Endodermal cell (in vitro differentiated cells): ENCODE measurements at regions not wholly inside any gene's neighbourhood (a gene's known extent, or its start where the extent isn't known, plus 50 kb on each side); places are given as distances from the start of the nearest gene placed in this dataset.
A peak's percentile ranks its signal among the peaks of the same experiment; 100 is the strongest.

Source experiments
- DNase-seq: peaks from one replicate; pipeline ENCODE4 v3.0.0-alpha.2; 2017
- H3K27ac ChIP-seq: 2 replicates; pipeline ENCODE4 v1.5.1; 2013; ENCODE audit warnings: mild to moderate bottlenecking, low read depth, low read length, moderate library complexity
- H3K27me3 ChIP-seq: 2 replicates; pipeline ENCODE4 v1.6.1; 2013; ENCODE audit warnings: mild to moderate bottlenecking, low read length, moderate library complexity; ENCODE audit not compliant: insufficient read depth, control insufficient read depth, poor library complexity, severe bottlenecking
- H3K36me3 ChIP-seq: 2 replicates; pipeline ENCODE4 v1.7.0; 2013; ENCODE audit warnings: mild to moderate bottlenecking, low read length, moderate library complexity; ENCODE audit not compliant: control insufficient read depth, insufficient read depth
- H3K4me1 ChIP-seq: one replicate; pipeline ENCODE4 v1.7.0; 2013; ENCODE audit warnings: low read length; ENCODE audit not compliant: control insufficient read depth, insufficient read depth
- H3K4me3 ChIP-seq: 2 replicates; pipeline ENCODE4 v1.5.1; 2013; ENCODE audit warnings: mild to moderate bottlenecking, low read length, moderate library complexity
- H3K9ac ChIP-seq: 2 replicates; pipeline ENCODE4 v1.6.1; 2013; ENCODE audit warnings: mild to moderate bottlenecking, low read length, moderate library complexity; ENCODE audit not compliant: poor library complexity, severe bottlenecking; ENCODE audit errors: extremely low read depth
- H3K9me3 ChIP-seq: 2 replicates; pipeline ENCODE4 v1.6.1; 2013; ENCODE audit warnings: mild to moderate bottlenecking, low read length, moderate library complexity; ENCODE audit not compliant: control insufficient read depth
- H3K27ac Mint-ChIP-seq: 2 replicates; pipeline ENCODE4 v1.8.0; 2020; ENCODE audit warnings: mixed read lengths
- H3K27me3 Mint-ChIP-seq: 2 replicates; pipeline ENCODE4 v1.8.0; 2021; ENCODE audit warnings: mild to moderate bottlenecking, mixed read lengths; ENCODE audit not compliant: insufficient read depth
- H3K36me3 Mint-ChIP-seq: 2 replicates; pipeline ENCODE4 v1.8.0; 2020; ENCODE audit warnings: low read depth, mixed read lengths
- H3K4me1 Mint-ChIP-seq: 2 replicates; pipeline ENCODE4 v1.8.0; 2020; ENCODE audit warnings: mixed read lengths
- H3K4me3 Mint-ChIP-seq: 2 replicates; pipeline ENCODE4 v1.8.0; 2020; ENCODE audit warnings: mild to moderate bottlenecking, moderate library complexity, mixed read lengths
- H3K9me3 Mint-ChIP-seq: 2 replicates; pipeline ENCODE4 v1.8.0; 2020; ENCODE audit warnings: mild to moderate bottlenecking, mixed read lengths
- WGBS, 2 experiments: methylation state at CpG; one replicate each; pipeline versions ENCODE4 v1.1.5 to v1.1.7; 2013; ENCODE audit warnings: missing lambda C conversion rate in 2 of 2, mixed read lengths in 1 of 2; ENCODE audit not compliant: insufficient coverage in 1 of 2, insufficient read length in 1 of 2; 5-methylcytosine and 5-hydroxymethylcytosine counted together
- TF ChIP-seq, protein P1 (sequence below): fragments of 200-600 bp; sonication (generic); conservative IDR thresholded peaks from 2 replicates; pipeline ENCODE4 v1.5.0; 2021; ENCODE audit warnings: antibody characterized with exemption, mild to moderate bottlenecking

GRCh38 chr12:131349397-131350127 is 361.3 kb upstream of the SFSWAP start:
- peaks cover 19% of the 10 kb centered on the region for H3K27me3 Mint-ChIP-seq

DNA sequence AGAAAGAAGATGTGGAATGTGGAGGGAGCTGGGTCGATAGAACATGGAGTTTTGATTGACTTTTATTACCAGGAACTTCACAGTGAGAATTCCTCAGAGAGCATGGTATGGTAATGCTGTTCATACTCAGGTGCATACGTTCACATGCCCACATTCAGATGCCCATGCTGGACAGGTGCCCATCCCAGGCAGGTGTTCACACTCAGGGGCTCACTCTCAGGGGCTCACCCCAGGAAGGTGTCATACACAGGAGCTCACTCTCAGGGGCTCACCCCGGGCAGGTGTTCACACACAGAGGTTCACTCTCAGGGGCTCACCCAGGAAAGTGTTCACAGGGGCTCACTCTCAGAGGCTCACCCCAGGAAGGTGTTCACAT is 360.0 kb upstream of the SFSWAP start:
- no peak for DNase-seq
- no peaks in the 10 kb centered on the region for H3K9me3 Mint-ChIP-seq
- Histone ChIP-seq H3K4me3 (no peak overlapping the region), H3K27me3 (peaks cover 28% of the 10 kb centered on the region), H3K36me3 (no peaks in the 10 kb centered on the region), H3K9ac (no peak overlapping the region), H3K27ac (no peak overlapping the region), H3K4me1 (peaks cover 3% of the 10 kb centered on the region), H3K9me3 (no peaks in the 10 kb centered on the region)
- H3K4me1 Mint-ChIP-seq: peaks cover 11% of the 10 kb centered on the region
- H3K27ac Mint-ChIP-seq: no peak overlapping the region
- peaks cover 33% of the 10 kb centered on the region for H3K27me3 Mint-ChIP-seq
- 92 to 100% methylated on average over 1 to 3 of the region's 3 CpGs for WGBS, 2 experiments
- TF ChIP-seq, protein P1, sequence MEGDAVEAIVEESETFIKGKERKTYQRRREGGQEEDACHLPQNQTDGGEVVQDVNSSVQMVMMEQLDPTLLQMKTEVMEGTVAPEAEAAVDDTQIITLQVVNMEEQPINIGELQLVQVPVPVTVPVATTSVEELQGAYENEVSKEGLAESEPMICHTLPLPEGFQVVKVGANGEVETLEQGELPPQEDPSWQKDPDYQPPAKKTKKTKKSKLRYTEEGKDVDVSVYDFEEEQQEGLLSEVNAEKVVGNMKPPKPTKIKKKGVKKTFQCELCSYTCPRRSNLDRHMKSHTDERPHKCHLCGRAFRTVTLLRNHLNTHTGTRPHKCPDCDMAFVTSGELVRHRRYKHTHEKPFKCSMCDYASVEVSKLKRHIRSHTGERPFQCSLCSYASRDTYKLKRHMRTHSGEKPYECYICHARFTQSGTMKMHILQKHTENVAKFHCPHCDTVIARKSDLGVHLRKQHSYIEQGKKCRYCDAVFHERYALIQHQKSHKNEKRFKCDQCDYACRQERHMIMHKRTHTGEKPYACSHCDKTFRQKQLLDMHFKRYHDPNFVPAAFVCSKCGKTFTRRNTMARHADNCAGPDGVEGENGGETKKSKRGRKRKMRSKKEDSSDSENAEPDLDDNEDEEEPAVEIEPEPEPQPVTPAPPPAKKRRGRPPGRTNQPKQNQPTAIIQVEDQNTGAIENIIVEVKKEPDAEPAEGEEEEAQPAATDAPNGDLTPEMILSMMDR: no peak
- H3K36me3 Mint-ChIP-seq: no peaks in the 10 kb centered on the region
- H3K4me3 Mint-ChIP-seq: no peak overlapping the region

More at GRCh38 chr12:131349397-131350127, 361.3 kb upstream of the SFSWAP start:
- no peaks in the 10 kb centered on the region for H3K36me3 ChIP-seq
- H3K4me1 Mint-ChIP-seq: peaks cover 11% of the 10 kb centered on the region
- peaks cover 17% of the 10 kb centered on the region for H3K27me3 ChIP-seq
- no peaks in the 10 kb centered on the region for H3K9me3 ChIP-seq
- TF ChIP-seq, protein P1: no peak
- H3K27ac ChIP-seq: no peak overlapping the region
- H3K4me3 Mint-ChIP-seq: no peak overlapping the region
- no peaks in the 10 kb centered on the region for H3K9me3 Mint-ChIP-seq
- 93% methylated on average over 16 to 20 of the region's 20 CpGs for WGBS, 2 experiments
- H3K4me3 ChIP-seq: no peak overlapping the region
- no peaks in the 10 kb centered on the region for H3K36me3 Mint-ChIP-seq
- no peak overlapping the region for H3K9ac ChIP-seq
- H3K4me1 ChIP-seq: peaks cover 3% of the 10 kb centered on the region
- no peak overlapping the region for H3K27ac Mint-ChIP-seq
- DNase-seq: peak; percentile 31

DNA sequence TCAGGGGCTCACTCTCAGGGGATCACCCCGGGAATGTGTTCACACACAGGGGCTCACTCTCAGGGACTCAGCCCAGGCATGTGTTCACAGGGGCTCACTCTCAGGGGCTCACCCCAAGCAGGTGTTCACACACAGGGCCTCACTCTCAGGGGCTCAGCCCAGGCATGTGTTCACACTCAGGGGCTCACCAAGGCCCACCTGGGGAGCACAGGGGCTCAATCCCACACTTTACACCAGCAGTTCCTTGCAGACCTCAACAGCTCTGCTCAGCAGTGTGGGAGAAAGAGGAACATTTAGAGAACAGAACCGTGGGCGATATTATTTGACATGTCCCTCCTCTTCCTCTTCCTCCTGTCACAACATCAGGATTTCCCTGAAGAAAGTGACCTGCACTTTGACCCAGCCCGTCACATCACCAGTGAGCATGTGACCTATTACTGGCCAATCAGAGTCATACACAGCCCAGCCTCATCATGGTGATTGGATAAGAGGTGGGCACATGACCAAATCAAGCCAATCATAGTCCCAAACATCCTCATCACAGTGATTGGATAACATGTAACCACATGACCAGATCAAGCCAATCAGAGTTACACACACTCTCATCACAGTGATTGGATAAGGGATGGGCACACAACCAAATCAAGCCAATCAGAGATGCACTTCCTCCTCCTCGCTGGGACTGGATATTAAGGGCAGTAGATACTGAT is 359.4 kb upstream of the SFSWAP start:
- DNase-seq: peak; percentile 40
- Mint-ChIP-seq H3K4me1 (peaks cover 11% of the 10 kb centered on the region), H3K27me3 (peaks cover 38% of the 10 kb centered on the region), H3K4me3 (no peak overlapping the region), H3K27ac (no peak overlapping the region), H3K9me3 (no peaks in the 10 kb centered on the region), H3K36me3 (no peaks in the 10 kb centered on the region)
- H3K4me3 ChIP-seq: no peak overlapping the region
- H3K4me1 ChIP-seq: peaks cover 3% of the 10 kb centered on the region
- no peak overlapping the region for H3K9ac ChIP-seq
- H3K27ac ChIP-seq: no peak overlapping the region
- WGBS, 2 experiments: 91 to 94% methylated on average over 4 to 5 of the region's 5 CpGs
- peaks cover 34% of the 10 kb centered on the region for H3K27me3 ChIP-seq
- no peaks in the 10 kb centered on the region for H3K36me3 ChIP-seq
- TF ChIP-seq, protein P1: no peak
- no peaks in the 10 kb centered on the region for H3K9me3 ChIP-seq
